Hippocampal formation (tissue), 2 donors: ENCODE measurements at regions not wholly inside any gene's neighbourhood (a gene's known extent, or its start where the extent isn't known, plus 50 kb on each side); places are given as distances from the start of the nearest gene placed in this dataset.

Experiments
- DNase-seq, 2 donors: peaks; one replicate each; lab custom pipeline; 2025; lab: John Stamatoyannopoulos, UW

DNA sequence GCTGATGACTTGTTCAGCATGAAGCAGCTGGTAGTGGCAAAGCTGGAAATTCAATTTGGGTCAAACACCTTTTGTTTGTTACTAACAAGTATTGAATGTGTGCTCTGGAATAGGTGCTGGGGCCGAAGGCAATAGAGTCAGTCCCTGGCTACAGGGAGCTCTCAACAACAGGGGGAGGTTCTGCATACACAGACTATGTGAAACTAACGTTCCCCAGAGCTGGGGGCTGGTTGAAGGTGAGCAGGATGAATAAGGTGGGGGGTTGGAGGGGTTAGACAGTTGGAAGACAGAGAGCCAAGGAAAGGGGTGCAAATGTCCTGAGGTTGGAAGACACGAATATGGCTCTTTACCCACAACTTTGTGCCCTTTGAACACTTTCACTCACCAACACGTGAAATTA lies 84.1 kb upstream of the PLPP4 start:
- DNase-seq, result no peak

DNA sequence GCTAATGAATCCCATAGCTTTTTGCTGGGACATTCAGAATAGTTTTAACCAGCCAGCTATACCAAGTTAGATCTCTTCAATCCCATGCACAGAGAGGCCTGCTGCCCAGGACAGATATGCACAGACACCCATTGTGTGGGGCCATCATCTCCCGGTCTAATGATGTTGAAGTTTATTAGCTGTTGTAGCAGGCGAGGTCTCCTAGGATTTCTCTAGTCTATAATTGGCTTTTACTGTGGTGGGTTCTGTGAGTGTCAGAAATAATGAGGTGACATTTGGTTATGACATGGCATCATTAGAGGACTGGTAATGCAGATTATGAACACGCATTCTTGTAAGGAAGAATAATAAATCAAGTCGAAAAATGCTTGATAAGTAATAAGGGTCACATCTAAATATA lies 81.4 kb upstream of the PLPP4 start:
- DNase-seq, result no peak

DNA sequence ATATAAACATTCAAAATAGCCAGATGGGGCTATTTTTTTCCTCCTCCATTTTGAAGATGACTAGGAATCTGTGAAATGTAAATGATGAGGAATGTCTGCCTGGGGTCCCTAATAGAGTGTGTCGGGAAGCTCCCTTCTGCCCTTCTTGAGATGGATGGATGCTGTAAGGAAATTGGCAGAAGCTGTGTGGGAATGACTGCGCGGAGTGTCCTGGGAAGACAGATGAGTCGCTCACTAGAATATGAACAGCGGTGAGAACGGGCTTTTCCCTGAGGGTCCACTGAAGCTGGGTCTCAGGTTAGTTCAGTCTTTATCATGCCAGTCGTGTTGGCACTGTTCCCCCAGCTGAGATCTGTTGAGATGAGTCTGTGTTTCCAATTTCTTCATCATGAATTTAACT lies 75.1 kb upstream of the PLPP4 start:
- no peak for DNase-seq

DNA sequence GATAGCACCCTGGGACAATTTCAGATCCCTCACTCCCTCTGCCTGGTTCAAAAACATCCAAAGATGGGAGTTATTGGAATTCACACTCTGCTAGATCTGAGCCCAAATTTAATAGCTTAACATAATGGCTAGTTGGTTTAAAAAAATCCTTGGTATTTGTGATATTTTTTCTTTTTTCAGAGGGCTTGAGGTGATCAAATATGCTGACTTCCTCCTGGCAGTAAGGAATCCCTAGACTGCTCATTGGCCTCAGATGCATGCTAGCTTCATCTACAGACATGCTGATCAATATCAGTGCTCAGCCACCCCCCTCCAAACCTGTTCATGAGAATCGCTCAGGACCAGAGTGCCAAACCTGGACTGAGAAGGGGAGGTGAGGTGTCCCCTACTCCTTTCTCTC lies 74.7 kb upstream of the PLPP4 start:
- DNase-seq, result no peak

DNA sequence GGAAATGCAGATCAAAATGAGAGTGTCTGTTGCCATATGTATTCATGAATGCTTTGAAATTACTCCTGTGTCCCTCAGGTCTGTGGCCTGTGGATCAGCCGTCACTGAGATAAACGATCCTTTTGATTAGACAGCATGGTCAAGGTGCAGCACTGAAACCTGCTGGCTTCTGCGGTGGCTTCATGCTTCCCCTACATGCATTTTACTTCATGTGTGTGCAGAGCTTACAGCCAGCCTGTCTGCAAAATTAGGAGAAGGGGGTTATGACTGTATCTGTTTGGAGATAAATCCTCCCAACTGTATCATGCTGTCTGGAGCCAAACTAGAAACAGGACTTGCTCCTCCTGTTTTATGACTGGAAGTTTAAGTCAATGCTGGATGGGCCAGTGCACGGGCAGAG lies 71.0 kb upstream of the PLPP4 start:
- DNase-seq, result no peak

DNA sequence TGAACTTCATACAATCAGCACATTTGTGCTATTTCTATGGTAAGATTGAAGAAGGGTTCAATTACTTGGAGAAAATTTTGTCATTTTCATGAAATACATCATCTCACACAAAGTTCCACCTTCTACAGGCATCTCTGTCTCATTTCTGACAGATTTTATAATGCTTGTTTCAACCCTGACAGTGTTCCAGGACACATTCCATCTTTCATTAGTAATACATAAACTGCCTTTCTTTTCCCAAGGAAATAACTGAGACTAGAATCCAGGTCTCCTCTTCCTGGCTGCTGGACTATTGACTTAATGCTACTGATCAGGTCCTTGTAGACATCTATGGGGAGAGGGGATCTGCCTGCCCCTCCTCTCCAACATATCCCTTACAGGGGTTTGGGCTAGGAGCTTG lies 70.1 kb upstream of the PLPP4 start:
- no peak for DNase-seq

DNA sequence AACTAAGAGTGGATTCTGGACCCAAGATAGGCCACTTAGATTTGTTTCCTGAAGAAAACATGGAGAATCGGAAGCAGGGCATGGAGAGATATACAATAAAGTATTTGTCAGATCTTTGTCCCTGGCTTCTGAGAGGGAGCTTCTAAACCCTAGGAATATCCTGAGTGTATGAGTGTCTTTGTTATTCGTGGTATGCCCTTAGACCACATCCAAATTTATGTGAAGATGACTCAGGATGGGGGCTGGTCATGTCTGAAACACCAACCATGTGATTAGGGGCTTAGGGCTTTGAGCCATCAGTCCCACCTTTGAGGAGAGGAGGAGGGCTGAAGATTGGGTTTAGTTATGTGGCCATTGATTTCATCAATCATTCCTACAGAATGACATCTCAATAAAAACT lies 69.7 kb upstream of the PLPP4 start:
- DNase-seq, result no peak

DNA sequence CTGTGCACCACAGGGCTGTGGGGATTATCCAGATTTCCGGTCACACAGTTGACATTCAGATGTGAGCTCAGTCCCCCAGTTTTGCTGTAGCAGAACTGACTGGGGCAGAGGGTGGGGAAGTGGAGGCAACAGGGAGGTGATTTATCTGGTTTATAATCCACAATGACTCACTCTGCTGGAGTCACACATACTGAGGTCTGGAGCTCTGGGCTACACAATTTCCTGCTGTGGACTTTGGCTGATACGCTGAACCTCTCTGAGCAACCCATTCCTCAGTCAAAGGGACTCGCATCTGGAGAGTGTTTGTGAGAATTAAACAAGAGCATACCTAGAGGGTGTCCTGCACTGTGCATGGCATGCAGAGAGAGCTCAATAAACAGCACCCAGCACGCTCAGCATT lies 64.8 kb upstream of the PLPP4 start:
- no peak for DNase-seq

DNA sequence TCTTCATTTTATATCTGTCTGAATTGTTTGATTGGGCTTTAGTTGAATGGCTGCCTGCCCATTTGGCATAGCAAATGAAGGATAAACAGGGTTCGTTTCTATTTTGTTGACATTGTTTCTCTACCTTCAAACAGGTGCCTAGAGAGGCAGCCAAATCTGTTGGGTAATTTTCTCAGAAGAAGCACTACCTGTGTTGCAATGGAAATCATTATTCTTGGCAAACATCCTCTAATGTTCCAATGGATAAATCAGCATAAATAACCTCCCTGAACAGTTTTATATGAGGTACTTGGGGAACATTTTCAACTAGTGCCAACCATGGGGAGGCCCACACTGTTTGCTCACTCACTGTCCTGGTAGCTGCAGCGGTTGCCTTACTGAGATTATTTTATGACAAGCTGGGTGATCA lies 64.4 kb upstream of the PLPP4 start:
- no peak for DNase-seq

DNA sequence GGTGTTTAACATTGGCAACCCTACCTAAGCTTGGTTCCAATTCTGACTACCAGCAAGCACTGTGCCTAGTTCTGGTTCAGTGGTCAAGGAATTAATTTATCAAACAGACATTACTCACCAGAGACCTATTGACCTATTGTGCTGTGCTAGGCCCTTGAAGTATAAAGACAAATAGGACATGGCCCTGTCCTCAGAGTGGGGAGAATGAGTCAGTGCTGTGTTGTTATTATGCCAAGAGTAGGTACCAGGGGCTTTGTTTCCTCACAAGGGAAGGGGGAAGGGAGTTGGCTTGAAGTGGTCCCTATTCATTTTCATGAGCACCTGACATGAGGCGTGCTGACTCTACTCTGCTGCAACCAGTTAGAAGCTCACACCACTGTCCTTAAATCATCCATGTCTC lies 62.6 kb upstream of the PLPP4 start:
- no peak for DNase-seq

DNA sequence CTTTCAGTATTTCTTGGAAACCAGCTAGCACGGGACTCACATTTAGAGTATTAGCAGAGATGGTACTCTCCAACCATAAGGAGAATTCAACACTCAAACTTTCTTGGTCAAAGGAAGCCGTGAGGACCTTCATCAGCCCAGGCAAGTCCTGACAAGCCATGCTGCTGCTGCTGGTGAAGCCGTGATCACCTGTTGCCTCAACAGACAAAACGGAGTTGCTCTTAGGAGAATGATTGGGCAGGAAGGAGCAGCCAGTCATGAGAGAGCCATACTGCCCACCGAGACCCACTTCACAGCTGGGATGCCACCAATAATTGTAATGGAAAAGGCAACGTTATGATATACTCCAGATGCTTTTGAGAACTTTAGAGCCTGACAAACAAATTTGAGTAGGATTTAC lies 60.8 kb upstream of the PLPP4 start:
- DNase-seq, result no peak

DNA sequence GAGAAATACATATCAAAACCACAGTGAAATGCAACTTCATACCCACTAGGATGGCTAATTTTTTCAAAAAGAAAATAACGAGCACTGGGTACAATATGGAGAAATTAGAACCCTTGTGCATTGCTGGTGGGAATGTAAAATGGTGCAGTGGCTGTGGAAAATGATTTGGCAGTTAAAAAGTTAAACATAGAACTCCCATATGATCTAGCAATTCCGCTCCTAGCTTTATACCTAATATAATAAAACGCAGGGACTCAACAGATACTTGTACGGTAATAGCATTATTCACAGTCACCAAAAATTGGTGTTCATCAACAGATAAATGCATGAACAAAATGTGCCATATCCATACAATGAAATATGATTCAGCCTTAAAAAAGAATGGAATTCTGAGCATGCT lies 58.8 kb upstream of the PLPP4 start:
- DNase-seq, result no peak

DNA sequence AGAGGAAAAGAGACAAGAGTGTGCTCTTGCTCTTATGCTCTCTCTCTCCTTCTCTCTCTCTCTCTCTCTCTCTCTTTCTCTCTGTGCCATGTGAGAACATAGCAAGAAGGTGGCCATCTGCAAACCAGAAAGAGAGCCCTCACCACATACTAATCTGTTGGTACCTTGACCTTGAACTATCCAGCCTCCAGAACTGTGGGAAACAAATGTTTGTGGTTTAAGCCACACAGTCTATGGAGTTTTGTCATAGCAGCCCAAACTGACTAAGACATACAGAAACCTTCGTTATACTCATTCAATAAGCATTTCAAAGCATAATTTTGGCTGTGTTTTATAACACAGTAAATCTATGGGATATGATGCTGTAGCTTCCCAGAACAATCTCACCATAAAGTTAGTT lies 56.4 kb upstream of the PLPP4 start:
- no peak for DNase-seq

DNA sequence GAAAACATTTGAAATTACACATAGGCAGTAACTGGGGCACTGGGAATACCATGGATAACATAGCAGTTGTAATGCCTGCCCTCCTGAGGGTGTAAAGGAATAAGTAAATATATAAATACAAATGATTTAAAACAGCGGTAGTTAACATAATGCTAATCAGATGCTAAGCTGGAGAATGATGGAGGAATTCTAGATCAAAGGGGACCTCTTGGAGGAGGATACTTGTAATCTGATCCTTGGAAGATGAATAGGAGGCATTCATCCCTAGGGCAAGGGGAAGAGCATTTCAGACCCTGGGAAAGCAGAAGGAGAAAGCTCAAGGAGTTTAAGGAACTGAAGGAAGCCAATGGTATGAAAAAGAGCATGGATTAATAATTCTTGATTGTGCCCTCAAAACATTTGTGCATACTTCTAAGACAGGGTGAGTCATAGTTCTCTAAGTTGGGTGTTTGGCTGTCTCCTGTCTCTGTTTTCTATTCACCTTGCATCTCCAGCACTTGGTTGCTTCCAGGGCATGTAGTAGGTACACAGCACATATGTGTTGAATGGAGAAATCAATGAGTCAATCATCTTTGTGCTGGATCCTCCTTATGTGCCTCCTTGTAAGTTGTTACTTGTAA lies 54.8 kb upstream of the PLPP4 start:
- no peak for DNase-seq

DNA sequence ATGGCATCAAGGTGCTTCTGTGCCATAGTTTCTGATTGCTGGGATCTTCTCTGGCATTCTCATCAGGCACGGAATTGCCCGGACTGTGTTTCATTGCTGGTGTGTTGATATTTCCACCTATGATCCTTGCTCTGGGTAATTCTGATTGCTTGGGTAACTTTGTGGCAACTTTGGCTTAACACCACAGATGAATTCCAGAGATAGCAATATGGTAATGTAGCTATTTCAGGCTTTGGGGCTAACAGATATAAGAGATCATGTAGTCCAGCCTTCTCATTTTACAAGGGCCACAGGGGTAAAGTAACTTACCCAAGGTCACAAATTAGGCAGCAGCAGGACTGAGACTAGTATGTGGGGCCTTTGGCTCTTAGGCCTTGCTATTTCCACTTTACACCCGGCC lies 53.9 kb upstream of the PLPP4 start:
- no peak for DNase-seq

DNA sequence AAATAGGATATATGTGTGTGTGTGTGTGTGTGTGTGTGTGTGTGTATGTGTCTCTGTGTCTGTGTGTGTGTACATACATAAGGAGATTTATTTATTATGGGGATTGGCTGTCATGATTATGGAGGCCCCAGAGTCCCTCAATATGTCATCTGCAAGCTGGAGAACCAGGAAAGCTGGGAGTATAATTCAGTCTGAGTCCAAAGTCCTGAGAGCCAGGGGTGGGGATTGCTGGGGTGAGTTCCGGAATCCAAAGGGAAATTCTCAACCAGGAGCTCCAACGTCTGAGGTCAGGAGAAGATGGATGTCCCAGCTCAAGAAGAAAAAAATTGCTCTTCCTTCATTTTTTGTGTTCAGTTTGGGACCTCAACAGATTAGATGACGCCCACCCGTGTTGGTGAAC lies 50.7 kb upstream of the PLPP4 start:
- no peak for DNase-seq
